Vagina (tissue), 2 donors: ENCODE measurements at regions not wholly inside any gene's neighbourhood (a gene's known extent, or its start where the extent isn't known, plus 50 kb on each side); places are given as distances from the start of the nearest gene placed in this dataset.

Experiments
- DNase-seq, 2 donors: peaks; one replicate each; pipeline ENCODE4 v3.0.0-alpha.2; 2017; ENCODE audit errors: extremely low spot score in 2 of 2
- H3K27ac ChIP-seq: fragments of 200-600 bp; sonication (generic); one replicate; pipeline ENCODE4 v1.5.1; 2019
- H3K27me3 ChIP-seq: fragments of 200-600 bp; sonication (generic); one replicate; pipeline ENCODE4 v1.5.1; 2019
- H3K36me3 ChIP-seq, 2 donors: fragments of 200-600 bp; sonication (generic); one replicate each; pipeline ENCODE4 v1.5.1; 2017 to 2019
- H3K4me1 ChIP-seq: fragments of 200-600 bp; sonication (generic); one replicate; pipeline ENCODE4 v1.5.1; 2019
- H3K4me3 ChIP-seq, 2 donors: fragments of 200-600 bp; sonication (generic); 1 replicate in 1 of 2; 2 replicates in 1 of 2; pipeline ENCODE4 v1.5.1; 2016 to 2019
- H3K9me3 ChIP-seq: fragments of 200-600 bp; sonication (generic); one replicate; pipeline ENCODE4 v1.5.1; 2019
- CTCF ChIP-seq, 3 experiments: fragments of 450-650 bp in 2 of 3; fragments of 200-600 bp in 1 of 3; sonication (generic) in 1 of 3; IDR thresholded peaks; one replicate each; pipeline ENCODE4 v1.5.1; 2017 to 2019; ENCODE audit warnings: antibody characterized with exemption in 3 of 3, mild to moderate bottlenecking in 2 of 3, moderate library complexity in 2 of 3
- POLR2A ChIP-seq, 2 donors: fragments of 450-650 bp; IDR thresholded peaks; one replicate each; pipeline ENCODE4 v1.6.1; 2017; ENCODE audit warnings: antibody characterized with exemption in 2 of 2, mild to moderate bottlenecking in 2 of 2, moderate library complexity in 2 of 2
- POLR2AphosphoS5 ChIP-seq, 2 donors: sonication (generic); formaldehyde crosslinking; IDR thresholded peaks; one replicate each; pipeline ENCODE4 v1.9.0; 2017; ENCODE audit warnings: antibody characterized with exemption in 2 of 2, mild to moderate bottlenecking in 2 of 2, low read depth in 1 of 2; ENCODE audit not compliant: insufficient read depth in 1 of 2
- intact Hi-C: fragments of 100-400 bp; cut with DNase I; formaldehyde crosslinking; loops from one replicate; pipeline ENCODE4 v1.15.1; 2023

DNA sequence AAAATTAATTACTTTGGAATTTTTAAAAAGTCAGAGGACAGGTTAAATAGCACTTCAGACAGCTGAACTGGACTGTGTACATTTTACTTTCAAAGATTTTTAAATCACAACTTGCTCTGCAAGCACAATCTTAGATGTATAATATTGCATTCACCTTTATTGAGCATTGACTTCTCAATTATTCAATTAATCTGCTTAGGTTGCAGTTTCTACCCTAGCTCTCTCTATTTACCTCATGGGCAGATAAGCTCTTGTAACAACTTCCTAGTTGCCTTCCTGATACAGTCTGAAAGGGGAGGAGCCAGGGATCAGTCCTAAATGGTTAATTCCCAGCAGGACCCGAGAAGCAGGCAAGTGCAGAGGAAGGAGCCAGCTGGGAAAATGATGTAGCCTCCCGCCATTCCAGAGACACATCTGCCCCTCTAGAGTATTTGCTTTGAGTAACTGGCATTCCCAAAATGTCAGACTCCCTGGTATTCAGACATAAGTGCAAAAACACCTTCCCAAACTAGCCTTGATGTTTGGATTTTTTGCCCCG is 302.8 kb downstream of the GALC start:
- DNase-seq = no peak
- no peaks in the 10 kb centered on the region for H3K36me3 ChIP-seq
- intact Hi-C loops = no loop called here
- no peak overlapping the region for H3K4me3 ChIP-seq
- H3K4me1 ChIP-seq = no peaks in the 10 kb centered on the region
- no peaks in the 10 kb centered on the region for H3K9me3 ChIP-seq
- TF ChIP-seq POLR2AphosphoS5 (IDR thresholded peaks at IDR 0.05; ENCODE audit: insufficient read depth in 1 of 2, low read depth in 1 of 2) (no peak), POLR2A (IDR thresholded peaks at IDR 0.05) (no peak), CTCF (IDR thresholded peaks at IDR 0.05) (no peak)
- no peaks in the 10 kb centered on the region for H3K27me3 ChIP-seq
- no peak overlapping the region for H3K27ac ChIP-seq

DNA sequence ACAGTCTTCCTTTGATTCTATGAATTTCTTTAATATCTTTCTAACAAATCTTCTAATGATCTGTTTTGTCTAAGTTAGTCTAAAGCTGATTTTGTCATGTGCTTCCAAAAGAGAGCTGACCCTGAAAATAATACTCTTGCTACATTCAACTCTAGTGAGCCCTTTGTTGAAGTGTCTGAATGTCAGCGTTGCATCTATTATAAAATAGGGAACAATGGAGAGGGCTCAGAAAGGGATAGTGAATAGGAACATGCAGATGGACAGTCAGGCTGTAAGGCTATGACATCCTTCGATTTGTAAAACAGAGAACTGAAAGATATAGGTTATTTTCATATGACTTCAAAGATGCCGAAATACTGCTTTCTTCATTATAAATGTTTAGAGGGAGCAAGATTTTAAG is 304.5 kb downstream of the GALC start:
- Histone ChIP-seq H3K27ac (no peak overlapping the region), H3K9me3 (no peaks in the 10 kb centered on the region), H3K4me3 (no peak overlapping the region), H3K27me3 (no peaks in the 10 kb centered on the region), H3K4me1 (no peaks in the 10 kb centered on the region), H3K36me3 (no peaks in the 10 kb centered on the region)
- intact Hi-C loops = no loop called here
- DNase-seq = no peak
- TF ChIP-seq POLR2A (IDR thresholded peaks at IDR 0.05) = no peak
- no peak for TF ChIP-seq CTCF (IDR thresholded peaks at IDR 0.05)
- TF ChIP-seq POLR2AphosphoS5 (IDR thresholded peaks at IDR 0.05; ENCODE audit: insufficient read depth in 1 of 2, low read depth in 1 of 2) = no peak

DNA sequence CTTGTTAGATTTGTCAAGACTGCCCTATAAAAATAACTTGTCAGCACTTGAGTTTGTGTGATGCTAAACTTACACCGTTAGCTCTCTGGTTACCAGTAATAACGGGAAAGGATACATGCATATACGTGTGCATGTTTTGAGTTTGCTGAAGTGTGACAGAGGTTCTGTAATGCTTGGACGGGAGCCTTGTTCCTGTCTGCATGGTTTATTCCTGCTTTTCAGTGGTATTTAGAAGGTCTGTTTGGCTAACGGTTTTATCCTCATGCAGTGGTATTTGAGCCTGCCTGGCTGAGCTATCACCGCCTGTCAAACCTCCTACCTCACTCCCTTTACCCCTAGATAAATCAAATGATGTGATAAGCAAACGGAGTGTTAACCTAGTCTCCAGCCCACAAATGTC is 305.6 kb downstream of the GALC start:
- no peaks in the 10 kb centered on the region for H3K36me3 ChIP-seq
- TF ChIP-seq CTCF (IDR thresholded peaks at IDR 0.05) (no peak), POLR2AphosphoS5 (IDR thresholded peaks at IDR 0.05; ENCODE audit: insufficient read depth in 1 of 2, low read depth in 1 of 2) (no peak), POLR2A (IDR thresholded peaks at IDR 0.05) (no peak)
- no peak for DNase-seq
- intact Hi-C loops = no loop called here
- no peaks in the 10 kb centered on the region for H3K27me3 ChIP-seq
- no peak overlapping the region for H3K4me3 ChIP-seq
- H3K4me1 ChIP-seq = no peaks in the 10 kb centered on the region
- H3K9me3 ChIP-seq = no peaks in the 10 kb centered on the region
- H3K27ac ChIP-seq = no peak overlapping the region

GRCh38 chr14:87686746-87687145 is 306.2 kb downstream of the GALC start:
- TF ChIP-seq POLR2AphosphoS5 (IDR thresholded peaks at IDR 0.05; ENCODE audit: insufficient read depth in 1 of 2, low read depth in 1 of 2) = no peak
- no peak for TF ChIP-seq POLR2A (IDR thresholded peaks at IDR 0.05)
- no peak for TF ChIP-seq CTCF (IDR thresholded peaks at IDR 0.05)
- Histone ChIP-seq H3K9me3 (no peaks in the 10 kb centered on the region), H3K27ac (no peak overlapping the region)

GRCh38 chr14:87679866-87680265 is 313.1 kb downstream of the GALC start:
- no peak for DNase-seq
- TF ChIP-seq CTCF (IDR thresholded peaks at IDR 0.05) (no peak), POLR2A (IDR thresholded peaks at IDR 0.05) (no peak), POLR2AphosphoS5 (IDR thresholded peaks at IDR 0.05; ENCODE audit: insufficient read depth in 1 of 2, low read depth in 1 of 2) (no peak)
- no peak overlapping the region for H3K4me3 ChIP-seq
- intact Hi-C loops = loop anchor here (5.0 kb wide), 1 partner anchor 1042 kb away; no protein-coding TSS in a partner anchor
- no peaks in the 10 kb centered on the region for H3K9me3 ChIP-seq
- no peaks in the 10 kb centered on the region for H3K36me3 ChIP-seq
- no peak overlapping the region for H3K27ac ChIP-seq
- H3K27me3 ChIP-seq = no peaks in the 10 kb centered on the region
- no peaks in the 10 kb centered on the region for H3K4me1 ChIP-seq

More at GRCh38 chr14:87686746-87687145, 306.2 kb downstream of the GALC start:
- no peak overlapping the region for H3K4me3 ChIP-seq
- no peaks in the 10 kb centered on the region for H3K27me3 ChIP-seq
- DNase-seq = no peak
- intact Hi-C loops = no loop called here
- no peaks in the 10 kb centered on the region for H3K4me1 ChIP-seq
- no peaks in the 10 kb centered on the region for H3K36me3 ChIP-seq
